Mucosa of descending colon (tissue), 3 donors: ENCODE measurements at regions not wholly inside any gene's neighbourhood (a gene's known extent, or its start where the extent isn't known, plus 50 kb on each side); places are given as distances from the start of the nearest gene placed in this dataset.

Experiments
- ATAC-seq: fragments of 200-7000 bp; cut with Tn5 transposase; one replicate; pipeline ENCODE4 v1.9.1; 2020; ENCODE audit warnings: mild to moderate bottlenecking, moderate library complexity
- DNase-seq, 3 donors: peaks; one replicate each; pipeline ENCODE4 v3.0.0-alpha.2; 2020
- H3K36me3 ChIP-seq: fragments of 200-600 bp; one replicate; pipeline ENCODE4 v1.8.0; 2021; ENCODE audit warnings: low read depth, mild to moderate bottlenecking
- H3K4me1 ChIP-seq: fragments of 200-600 bp; one replicate; pipeline ENCODE4 v1.8.0; 2021; ENCODE audit warnings: low read depth, mild to moderate bottlenecking
- H3K4me3 ChIP-seq: fragments of 200-600 bp; one replicate; pipeline ENCODE4 v1.8.0; 2021; ENCODE audit warnings: mild to moderate bottlenecking
- H3K9me3 ChIP-seq: fragments of 200-600 bp; one replicate; pipeline ENCODE4 v1.8.0; 2021; ENCODE audit warnings: mild to moderate bottlenecking
- intact Hi-C, 2 donors: fragments of 100-400 bp; cut with DNase I in 1 of 2; cut with micrococcal nuclease in 1 of 2; formaldehyde crosslinking; loops; one replicate each; pipeline versions ENCODE4 v1.11.0 to v1.11.1; 2022; cut with DNase I, micrococcal nuclease
- TF ChIP-seq, protein P1 (sequence below): fragments of 200-600 bp; IDR thresholded peaks from one replicate; pipeline ENCODE4 v1.8.0; 2022; ENCODE audit warnings: antibody characterized with exemption, mild to moderate bottlenecking
- donor health status: DM: no; HTN: no; CAD: no; lungs with moderate emphysema.
- donor health status: DM: no; HTN: no; CAD: no.
- donor health status: DM: no; HTN: yes; CAD: no.

GRCh38 chr4:97013309-97013708, 1130.0 kb downstream of the STPG2 start:
- intact Hi-C loops = no loop called here
- no peaks in the 10 kb centered on the region for H3K36me3 ChIP-seq
- H3K4me1 ChIP-seq = no peaks in the 10 kb centered on the region
- no peak overlapping the region for H3K4me3 ChIP-seq
- TF ChIP-seq, protein P1, sequence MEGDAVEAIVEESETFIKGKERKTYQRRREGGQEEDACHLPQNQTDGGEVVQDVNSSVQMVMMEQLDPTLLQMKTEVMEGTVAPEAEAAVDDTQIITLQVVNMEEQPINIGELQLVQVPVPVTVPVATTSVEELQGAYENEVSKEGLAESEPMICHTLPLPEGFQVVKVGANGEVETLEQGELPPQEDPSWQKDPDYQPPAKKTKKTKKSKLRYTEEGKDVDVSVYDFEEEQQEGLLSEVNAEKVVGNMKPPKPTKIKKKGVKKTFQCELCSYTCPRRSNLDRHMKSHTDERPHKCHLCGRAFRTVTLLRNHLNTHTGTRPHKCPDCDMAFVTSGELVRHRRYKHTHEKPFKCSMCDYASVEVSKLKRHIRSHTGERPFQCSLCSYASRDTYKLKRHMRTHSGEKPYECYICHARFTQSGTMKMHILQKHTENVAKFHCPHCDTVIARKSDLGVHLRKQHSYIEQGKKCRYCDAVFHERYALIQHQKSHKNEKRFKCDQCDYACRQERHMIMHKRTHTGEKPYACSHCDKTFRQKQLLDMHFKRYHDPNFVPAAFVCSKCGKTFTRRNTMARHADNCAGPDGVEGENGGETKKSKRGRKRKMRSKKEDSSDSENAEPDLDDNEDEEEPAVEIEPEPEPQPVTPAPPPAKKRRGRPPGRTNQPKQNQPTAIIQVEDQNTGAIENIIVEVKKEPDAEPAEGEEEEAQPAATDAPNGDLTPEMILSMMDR = no peak
- ATAC-seq = no peak
- no peaks in the 10 kb centered on the region for H3K9me3 ChIP-seq
- DNase-seq = no peak

GRCh38 chr4:97013711-97014110, 1129.6 kb downstream of the STPG2 start:
- no peak for DNase-seq
- Histone ChIP-seq H3K36me3 (no peaks in the 10 kb centered on the region), H3K4me3 (no peak overlapping the region), H3K4me1 (no peaks in the 10 kb centered on the region), H3K9me3 (no peaks in the 10 kb centered on the region)
- TF ChIP-seq, protein P1 = no peak
- intact Hi-C loops = no loop called here
- no peak for ATAC-seq

- ATAC-seq (no peak), DNase-seq (no peak)
- intact Hi-C loops = no loop called here
- H3K9me3 ChIP-seq = no peaks in the 10 kb centered on the region
- TF ChIP-seq, protein P1 = no peak
- H3K4me1 ChIP-seq = no peaks in the 10 kb centered on the region
- no peak overlapping the region for H3K4me3 ChIP-seq
- H3K36me3 ChIP-seq = no peaks in the 10 kb centered on the region
Observed at GRCh38 chr4:97015301-97015700, 1128.0 kb downstream of the STPG2 start.

DNA sequence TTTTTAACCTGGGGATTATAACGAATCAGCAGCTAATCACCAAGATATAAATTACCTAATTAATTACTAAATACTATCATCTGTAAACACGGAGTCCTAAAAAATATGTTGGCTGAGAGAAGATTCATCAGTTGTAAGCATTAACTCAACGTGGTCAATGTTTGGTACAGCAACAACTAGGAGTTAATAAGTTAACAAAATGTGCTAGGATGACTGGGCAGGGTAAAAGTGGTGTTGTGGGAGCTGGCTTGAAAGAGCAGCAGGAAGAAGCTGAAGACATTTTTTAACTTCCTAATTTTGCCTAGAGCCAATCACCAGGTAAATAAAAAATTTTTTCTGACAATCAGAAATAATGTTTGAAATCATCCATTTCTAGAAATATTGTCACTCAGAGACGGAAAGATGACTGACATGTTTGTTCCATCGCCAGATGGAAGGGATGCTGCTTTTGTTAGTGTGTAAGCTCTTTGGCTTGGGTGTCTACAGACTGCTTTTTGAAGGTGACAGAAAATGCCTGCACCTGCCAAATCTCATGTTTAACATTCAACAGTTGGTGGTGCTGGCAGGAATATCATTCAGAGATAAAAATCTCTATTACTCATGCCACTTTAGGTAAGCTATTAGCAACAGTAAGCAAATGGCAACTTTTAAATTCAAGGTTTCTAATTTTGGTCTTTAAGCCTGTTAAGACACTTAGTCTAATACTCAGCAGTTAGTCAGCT, 1126.9 kb downstream of the STPG2 start:
- no peaks in the 10 kb centered on the region for H3K36me3 ChIP-seq
- H3K4me3 ChIP-seq = no peak overlapping the region
- H3K9me3 ChIP-seq = no peaks in the 10 kb centered on the region
- TF ChIP-seq, protein P1 = no peak
- ATAC-seq = no peak
- H3K4me1 ChIP-seq = no peaks in the 10 kb centered on the region
- no peak for DNase-seq
- intact Hi-C loops = no loop called here

GRCh38 chr4:97027728-97028410, 1115.4 kb downstream of the STPG2 start:
- no peaks in the 10 kb centered on the region for H3K4me1 ChIP-seq
- no peaks in the 10 kb centered on the region for H3K36me3 ChIP-seq
- DNase-seq (no peak), ATAC-seq (no peak)
- TF ChIP-seq, protein P1 = no peak
- intact Hi-C loops = no loop called here
- H3K9me3 ChIP-seq = no peaks in the 10 kb centered on the region
- no peak overlapping the region for H3K4me3 ChIP-seq
